ENCODE measurements at regions not wholly inside any gene's neighbourhood (a gene's known extent, or its start where the extent isn't known, plus 50 kb on each side); places are given as distances from the start of the nearest gene placed in this dataset.
"Not testable (repeated sequence)": the region's sequence is repeated elsewhere in the genome, so short reads cannot be mapped to it uniquely, and the experiment has no call there.

DNA sequence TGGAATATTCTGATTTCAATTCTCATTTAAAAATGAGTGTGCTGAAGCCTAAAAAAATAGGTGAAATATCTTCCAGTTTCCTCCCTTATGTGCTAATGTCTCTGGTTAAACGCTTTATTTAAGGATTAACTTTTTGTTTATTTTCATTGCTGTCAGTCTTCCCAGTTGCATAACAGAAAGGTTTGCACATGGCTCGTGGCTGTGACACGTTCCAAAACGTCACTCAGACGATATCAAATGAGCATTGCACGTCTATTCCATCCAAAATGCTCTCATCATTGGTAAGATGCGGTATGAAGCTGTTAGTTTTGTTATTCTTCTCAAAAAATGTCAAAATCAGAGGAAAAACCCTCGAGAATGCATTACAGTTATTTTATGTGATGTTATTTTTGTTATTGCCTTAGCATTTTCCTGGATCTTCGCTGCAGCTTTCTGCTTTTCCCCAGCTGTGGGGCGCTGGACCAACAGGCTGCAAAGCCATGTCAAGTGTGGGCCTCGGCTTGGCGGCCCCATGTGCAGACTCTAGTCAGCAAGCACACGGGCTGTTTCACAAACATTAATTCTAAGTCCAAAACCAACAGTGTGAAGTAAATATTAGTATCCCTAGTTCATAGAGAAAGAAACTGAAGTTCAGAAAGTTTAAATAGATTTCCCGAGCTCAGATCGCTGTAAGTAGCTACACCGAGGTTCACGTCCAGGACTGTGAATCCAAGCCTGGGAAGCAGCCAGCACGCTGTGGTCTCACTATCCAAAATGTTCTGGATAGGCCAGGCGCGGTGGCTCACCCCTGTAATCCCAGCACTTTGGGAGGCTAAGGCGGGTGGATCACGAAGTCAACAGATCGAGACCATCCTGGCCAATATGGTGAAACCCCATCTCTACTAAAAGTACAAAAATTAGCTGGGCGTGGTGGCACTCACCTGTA lies 793.4 kb upstream of the FRG1 start:
- no peak for DNase-seq (ENCODE audit: low read depth)
- TF ChIP-seq CTCF (IDR thresholded peaks at IDR 0.05; ENCODE audit: insufficient read depth, low read length): no peak
- H3K4me3 ChIP-seq (ENCODE audit: low read depth, low read length): no peak overlapping the region

DNA sequence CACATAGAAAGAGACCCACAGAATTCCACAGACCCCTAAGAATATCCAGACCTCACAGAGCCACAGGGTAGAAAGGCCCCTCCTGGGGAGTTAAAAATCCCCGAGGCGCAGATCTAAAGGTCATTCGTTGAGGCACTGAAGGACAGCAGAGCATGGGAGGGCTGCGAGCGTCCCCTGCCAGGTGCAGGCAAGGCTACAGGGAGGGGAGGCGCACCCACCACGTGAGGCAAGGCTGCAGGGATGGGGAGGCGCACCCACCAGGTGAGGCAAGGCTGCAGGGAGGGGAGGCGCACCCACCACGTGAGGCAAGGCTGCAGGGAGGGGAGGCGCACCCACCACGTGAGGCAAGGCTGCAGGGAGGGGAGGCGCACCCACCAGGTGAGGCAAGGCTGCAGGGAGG lies 785.6 kb upstream of the FRG1 start:
- not testable (repeated sequence) for H3K4me3 ChIP-seq (ENCODE audit: low read depth, low read length); DNase-seq (ENCODE audit: low read depth)

DNA sequence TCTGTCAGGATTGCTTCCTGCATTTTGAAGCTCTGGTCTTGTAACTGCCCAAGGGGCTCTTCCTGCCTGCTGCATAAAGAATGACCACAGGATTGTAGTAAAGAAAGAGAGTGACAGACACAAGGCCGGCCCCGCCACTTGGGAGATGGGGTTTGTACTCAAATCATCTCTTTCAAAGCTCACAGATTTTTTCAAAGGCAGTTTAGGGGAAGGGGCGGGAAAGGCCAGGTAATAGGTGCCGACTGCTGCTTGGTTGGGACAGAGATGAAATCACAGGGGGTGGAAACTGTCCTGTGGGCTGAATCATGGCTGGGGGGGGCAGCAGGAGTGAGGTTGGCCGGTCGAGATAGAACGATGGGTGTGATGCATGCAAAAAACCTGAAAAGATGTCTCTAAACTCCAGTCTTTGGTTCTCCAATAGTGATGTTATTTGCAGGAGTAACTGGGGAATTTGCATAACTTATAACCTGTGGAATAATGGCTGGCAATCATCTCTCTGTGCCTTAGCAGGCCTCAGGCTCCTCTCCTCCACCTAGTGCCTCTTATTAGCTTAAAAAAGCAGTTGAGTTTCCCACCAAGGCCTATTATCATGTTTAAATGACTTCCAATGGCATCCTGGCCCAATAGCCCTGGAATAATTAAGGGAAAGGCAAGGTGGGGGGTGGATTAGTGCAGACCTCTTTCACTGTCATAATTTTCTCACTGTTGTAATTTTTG lies 778.4 kb upstream of the FRG1 start:
- H3K4me3 ChIP-seq (ENCODE audit: low read depth, low read length): no peak overlapping the region
- DNase-seq (ENCODE audit: low read depth): no peak
- TF ChIP-seq CTCF (IDR thresholded peaks at IDR 0.05; ENCODE audit: insufficient read depth, low read length): no peak

GRCh38 chr4:189162888-189163287 lies 777.8 kb upstream of the FRG1 start:
- DNase-seq (ENCODE audit: low read depth): no peak
- TF ChIP-seq CTCF (IDR thresholded peaks at IDR 0.05; ENCODE audit: insufficient read depth, low read length): no peak
- H3K4me3 ChIP-seq (ENCODE audit: low read depth, low read length): no peak overlapping the region

- TF ChIP-seq CTCF (IDR thresholded peaks at IDR 0.05; ENCODE audit: insufficient read depth, low read length): no peak
- no peak for DNase-seq (ENCODE audit: low read depth)
- H3K4me3 ChIP-seq (ENCODE audit: low read depth, low read length): no peak overlapping the region
These were observed 764.7 kb upstream of the FRG1 start for GRCh38 chr4:189176002-189176401.

GRCh38 chr4:189177130-189177529 lies 763.5 kb upstream of the FRG1 start:
- no peak for TF ChIP-seq CTCF (IDR thresholded peaks at IDR 0.05; ENCODE audit: insufficient read depth, low read length)
- H3K4me3 ChIP-seq (ENCODE audit: low read depth, low read length): no peak overlapping the region
- DNase-seq (ENCODE audit: low read depth): no peak

DNA sequence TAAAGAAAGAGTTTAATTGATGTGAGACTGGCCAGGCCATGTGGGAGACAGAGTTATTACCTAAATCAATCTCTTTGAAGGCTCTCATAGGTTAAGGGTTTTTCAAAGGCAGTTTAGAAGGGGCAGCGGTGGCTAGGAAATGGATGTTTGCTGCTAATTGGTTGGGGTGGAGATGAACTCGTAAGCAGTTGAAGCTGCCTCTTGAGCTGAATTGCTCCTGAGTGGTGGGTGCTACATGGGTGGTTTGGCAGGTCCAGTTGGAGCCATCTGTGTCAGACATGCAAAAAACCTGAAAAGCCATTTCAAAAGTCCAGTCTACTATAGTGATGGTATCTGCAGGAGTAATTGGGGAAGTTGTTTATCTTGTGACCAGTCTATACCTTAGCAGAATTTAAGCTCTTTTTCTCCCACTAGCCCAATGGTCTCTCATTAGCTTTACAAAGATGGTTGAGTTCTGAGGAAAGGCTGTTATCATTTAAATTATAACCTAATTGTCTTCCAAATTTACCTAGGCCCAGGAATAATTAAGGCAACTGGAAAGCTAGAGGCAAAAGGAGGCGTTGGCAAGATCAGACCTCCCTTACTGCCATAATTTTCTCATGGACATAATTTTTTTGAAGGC lies 762.4 kb upstream of the FRG1 start:
- TF ChIP-seq CTCF (IDR thresholded peaks at IDR 0.05; ENCODE audit: insufficient read depth, low read length): no peak
- no peak for DNase-seq (ENCODE audit: low read depth)
- H3K4me3 ChIP-seq (ENCODE audit: low read depth, low read length): no peak overlapping the region
